Activated T-cell treated with anti-CD3 and anti-CD28 coated beads, Interleukin-2, amount 50 U/mL, for 24 hours (primary cell): ENCODE measurements at regions not wholly inside any gene's neighbourhood (a gene's known extent, or its start where the extent isn't known, plus 50 kb on each side); places are given as distances from the start of the nearest gene placed in this dataset.
"Not testable (repeated sequence)": the region's sequence is repeated elsewhere in the genome, so short reads cannot be mapped to it uniquely, and the experiment has no call there.

Experiments
- DNase-seq: peaks from one replicate; pipeline ENCODE4 v3.0.0-alpha.2; 2020
- H3K27ac Mint-ChIP-seq: 2 replicates; pipeline ENCODE4 v1.8.0; 2020; ENCODE audit warnings: mild to moderate bottlenecking, mixed read lengths
- H3K27me3 Mint-ChIP-seq: 2 replicates; pipeline ENCODE4 v1.8.0; 2020; ENCODE audit warnings: mixed read lengths
- H3K36me3 Mint-ChIP-seq: 2 replicates; pipeline ENCODE4 v1.8.0; 2020; ENCODE audit warnings: low read depth, mixed read lengths
- H3K4me1 Mint-ChIP-seq: 2 replicates; pipeline ENCODE4 v1.8.0; 2020; ENCODE audit warnings: low read depth, mixed read lengths
- H3K4me3 Mint-ChIP-seq: 2 replicates; pipeline ENCODE4 v1.8.0; 2020; ENCODE audit warnings: mild to moderate bottlenecking, moderate library complexity, mixed read lengths
- H3K9me3 Mint-ChIP-seq: 2 replicates; pipeline ENCODE4 v1.8.0; 2020; ENCODE audit warnings: mixed read lengths

- not testable (repeated sequence) for H3K27me3 Mint-ChIP-seq, H3K27ac Mint-ChIP-seq, H3K36me3 Mint-ChIP-seq, H3K4me3 Mint-ChIP-seq, DNase-seq, H3K4me1 Mint-ChIP-seq, H3K9me3 Mint-ChIP-seq
Observed at GRCh38 chr6:131473303-131473702, 99.7 kb upstream of the ARG1 start.

- Mint-ChIP-seq H3K36me3 (no peaks in the 10 kb centered on the region), H3K4me3 (no peak overlapping the region), H3K9me3 (peaks cover 6% of the 10 kb centered on the region), H3K27me3 (no peaks in the 10 kb centered on the region), H3K27ac (no peak overlapping the region), H3K4me1 (no peaks in the 10 kb centered on the region)
- no peak for DNase-seq
Observed at GRCh38 chr6:131476362-131476761, 96.7 kb upstream of the ARG1 start.

GRCh38 chr6:131478740-131479211, 94.2 kb upstream of the ARG1 start:
- H3K9me3 Mint-ChIP-seq, H3K4me3 Mint-ChIP-seq, DNase-seq, H3K4me1 Mint-ChIP-seq, H3K36me3 Mint-ChIP-seq, H3K27ac Mint-ChIP-seq, H3K27me3 Mint-ChIP-seq: not testable (repeated sequence)

GRCh38 chr6:131486608-131487007, 86.4 kb upstream of the ARG1 start:
- Mint-ChIP-seq H3K4me1 (no peaks in the 10 kb centered on the region), H3K27ac (no peak overlapping the region), H3K9me3 (no peaks in the 10 kb centered on the region), H3K4me3 (no peak overlapping the region), H3K27me3 (no peaks in the 10 kb centered on the region), H3K36me3 (no peaks in the 10 kb centered on the region)
- no peak for DNase-seq

GRCh38 chr6:131488780-131489179, 84.2 kb upstream of the ARG1 start:
- H3K36me3 Mint-ChIP-seq = no peaks in the 10 kb centered on the region
- no peaks in the 10 kb centered on the region for H3K9me3 Mint-ChIP-seq
- no peak overlapping the region for H3K4me3 Mint-ChIP-seq
- no peaks in the 10 kb centered on the region for H3K27me3 Mint-ChIP-seq
- H3K27ac Mint-ChIP-seq = no peak overlapping the region
- no peak for DNase-seq
- H3K4me1 Mint-ChIP-seq = no peaks in the 10 kb centered on the region

GRCh38 chr6:131490441-131490840, 82.6 kb upstream of the ARG1 start:
- Mint-ChIP-seq H3K36me3 (no peaks in the 10 kb centered on the region), H3K27ac (no peak overlapping the region), H3K9me3 (peaks cover 2% of the 10 kb centered on the region), H3K27me3 (no peaks in the 10 kb centered on the region), H3K4me1 (no peaks in the 10 kb centered on the region), H3K4me3 (no peak overlapping the region)
- no peak for DNase-seq

GRCh38 chr6:131492932-131493573, 80.0 kb upstream of the ARG1 start:
- H3K36me3 Mint-ChIP-seq = no peaks in the 10 kb centered on the region
- H3K27me3 Mint-ChIP-seq = no peaks in the 10 kb centered on the region
- DNase-seq = no peak
- no peak overlapping the region for H3K27ac Mint-ChIP-seq
- H3K4me3 Mint-ChIP-seq = no peak overlapping the region
- peaks cover 2% of the 10 kb centered on the region for H3K9me3 Mint-ChIP-seq
- H3K4me1 Mint-ChIP-seq = no peaks in the 10 kb centered on the region

- not testable (repeated sequence) for H3K4me1 Mint-ChIP-seq, H3K27ac Mint-ChIP-seq, H3K4me3 Mint-ChIP-seq, H3K36me3 Mint-ChIP-seq, H3K27me3 Mint-ChIP-seq, H3K9me3 Mint-ChIP-seq, DNase-seq
Observed at GRCh38 chr6:131504387-131504786, 68.6 kb upstream of the ARG1 start.

GRCh38 chr6:131510094-131510493, 62.9 kb upstream of the ARG1 start:
- no peaks in the 10 kb centered on the region for H3K4me1 Mint-ChIP-seq
- no peak for DNase-seq
- no peaks in the 10 kb centered on the region for H3K36me3 Mint-ChIP-seq
- H3K4me3 Mint-ChIP-seq = no peak overlapping the region
- no peaks in the 10 kb centered on the region for H3K9me3 Mint-ChIP-seq
- H3K27me3 Mint-ChIP-seq = no peaks in the 10 kb centered on the region
- H3K27ac Mint-ChIP-seq = no peak overlapping the region

- H3K36me3 Mint-ChIP-seq = no peaks in the 10 kb centered on the region
- H3K4me3 Mint-ChIP-seq = no peak overlapping the region
- no peaks in the 10 kb centered on the region for H3K9me3 Mint-ChIP-seq
- H3K27me3 Mint-ChIP-seq = no peaks in the 10 kb centered on the region
- DNase-seq = no peak
- H3K27ac Mint-ChIP-seq = no peak overlapping the region
- H3K4me1 Mint-ChIP-seq = no peaks in the 10 kb centered on the region
Observed at GRCh38 chr6:131510591-131510990, 62.4 kb upstream of the ARG1 start.

GRCh38 chr6:131519670-131520436, 53.2 kb upstream of the ARG1 start:
- no peaks in the 10 kb centered on the region for H3K36me3 Mint-ChIP-seq
- no peaks in the 10 kb centered on the region for H3K27me3 Mint-ChIP-seq
- DNase-seq = peak; percentile 48
- no peak overlapping the region for H3K27ac Mint-ChIP-seq
- peaks cover 16% of the 10 kb centered on the region for H3K4me1 Mint-ChIP-seq
- no peak overlapping the region for H3K4me3 Mint-ChIP-seq
- no peaks in the 10 kb centered on the region for H3K9me3 Mint-ChIP-seq
